DND-41 (cell line): ENCODE measurements at regions not wholly inside any gene's neighbourhood (a gene's known extent, or its start where the extent isn't known, plus 50 kb on each side); places are given as distances from the start of the nearest gene placed in this dataset.
A peak's percentile ranks its signal among the peaks of the same experiment; 100 is the strongest.
"Not testable (repeated sequence)": the region's sequence is repeated elsewhere in the genome, so short reads cannot be mapped to it uniquely, and the experiment has no call there.

Experiments
- ATAC-seq: fragments of 200-7000 bp; cut with Tn5 transposase; 3 replicates; pipeline ENCODE4 v1.9.1; 2021; ENCODE audit warnings: low read depth; ENCODE audit not compliant: insufficient read depth
- DNase-seq: peaks from one replicate; pipeline ENCODE4 v3.0.0-alpha.2; 2020
- H2AFZ ChIP-seq: 2 replicates; pipeline ENCODE4 v1.6.0; 2012; ENCODE audit warnings: low read depth, low read length
- H3K27ac ChIP-seq: 2 replicates; pipeline ENCODE4 v1.5.1; 2012; ENCODE audit warnings: low read length, inconsistent platforms
- H3K27me3 ChIP-seq: fragments of 200-600 bp; sonication (generic); 2 replicates; pipeline ENCODE4 v1.6.0; 2012; ENCODE audit warnings: low read length, mild to moderate bottlenecking, inconsistent platforms; ENCODE audit not compliant: insufficient read depth, poor library complexity
- H3K36me3 ChIP-seq: 2 replicates; pipeline ENCODE4 v1.5.1; 2012; ENCODE audit warnings: low read length, inconsistent platforms; ENCODE audit not compliant: insufficient read depth
- H3K4me1 ChIP-seq: 2 replicates; pipeline ENCODE4 v1.5.1; 2012; ENCODE audit warnings: mild to moderate bottlenecking, low read length; ENCODE audit not compliant: insufficient read depth
- H3K4me2 ChIP-seq: 2 replicates; pipeline ENCODE4 v1.6.0; 2012; ENCODE audit warnings: mild to moderate bottlenecking, moderate library complexity, low read length, inconsistent platforms; ENCODE audit not compliant: insufficient read depth
- H3K4me3 ChIP-seq, 2 experiments: fragments of 200-600 bp in 1 of 2; shearing (Covaris generic) in 1 of 2; 2 replicates each; pipeline ENCODE4 v1.5.1; 2012 to 2016; ENCODE audit warnings: inconsistent platforms in 2 of 2, low read length in 2 of 2, mild to moderate bottlenecking in 2 of 2, low read depth in 1 of 2, moderate library complexity in 1 of 2
- H3K79me2 ChIP-seq: 2 replicates; pipeline ENCODE4 v1.6.0; 2012; ENCODE audit warnings: low read length, inconsistent platforms; ENCODE audit not compliant: insufficient read depth
- H3K9ac ChIP-seq: 2 replicates; pipeline ENCODE4 v1.6.0; 2012; ENCODE audit warnings: low read depth, mild to moderate bottlenecking, inconsistent platforms, low read length, moderate library complexity
- H3K9me3 ChIP-seq: 2 replicates; pipeline ENCODE4 v1.5.1; 2012; ENCODE audit warnings: low read length, moderate library complexity, mild to moderate bottlenecking, inconsistent platforms; ENCODE audit not compliant: insufficient read depth, severe bottlenecking
- H4K20me1 ChIP-seq: 2 replicates; pipeline ENCODE4 v1.6.0; 2012; ENCODE audit warnings: low read length; ENCODE audit not compliant: insufficient read depth
- CTCF ChIP-seq: IDR thresholded peaks from 2 replicates; pipeline ENCODE4 v1.5.1; 2012; ENCODE audit warnings: borderline replicate concordance, low read length, moderate library complexity, mild to moderate bottlenecking; ENCODE audit not compliant: poor library complexity, severe bottlenecking; ENCODE audit errors: extremely low read depth
- EZH2 ChIP-seq: IDR thresholded peaks from 3 replicates; pipeline ENCODE4 v1.6.1; 2012; ENCODE audit warnings: borderline replicate concordance, low read depth, mild to moderate bottlenecking, moderate library complexity, low read length, inconsistent platforms; ENCODE audit not compliant: severe bottlenecking

- Histone ChIP-seq H3K27ac (no peak overlapping the region), H3K4me3 (no peak overlapping the region), H3K4me1 (no peaks in the 10 kb centered on the region), H3K9ac (no peak overlapping the region), H3K27me3 (no peaks in the 10 kb centered on the region), H2AFZ (no peak overlapping the region), H3K79me2 (no peaks in the 10 kb centered on the region), H3K9me3 (peaks cover 15% of the 10 kb centered on the region), H3K4me2 (no peak overlapping the region), H3K36me3 (no peaks in the 10 kb centered on the region), H4K20me1 (no peaks in the 10 kb centered on the region)
- TF ChIP-seq CTCF = peak; percentile 78
- TF ChIP-seq EZH2 = no peak
- peak; percentile 70; the same call in 2 of the 3 replicates for ATAC-seq
- DNase-seq = peak; percentile 45
Measured at GRCh38 chr1:172727956-172728603, 69.2 kb downstream of the FASLG start.

- not testable (repeated sequence) for H3K4me2 ChIP-seq, H3K4me3 ChIP-seq, H2AFZ ChIP-seq, H3K36me3 ChIP-seq, H3K27ac ChIP-seq, H3K4me1 ChIP-seq, H4K20me1 ChIP-seq, H3K79me2 ChIP-seq, H3K9ac ChIP-seq, ATAC-seq, DNase-seq, H3K27me3 ChIP-seq
- H3K9me3 ChIP-seq = peaks cover 15% of the 10 kb centered on the region
Measured at GRCh38 chr1:172728705-172729104, 69.8 kb downstream of the FASLG start.

GRCh38 chr1:172732427-172732826 is 73.5 kb downstream of the FASLG start:
- no peak overlapping the region for H3K4me2 ChIP-seq
- TF ChIP-seq CTCF = no peak
- TF ChIP-seq EZH2 = no peak
- peaks cover 15% of the 10 kb centered on the region for H3K9me3 ChIP-seq
- no peak overlapping the region for H3K9ac ChIP-seq
- H3K4me3 ChIP-seq = no peak overlapping the region
- H3K4me1 ChIP-seq = no peaks in the 10 kb centered on the region
- no peaks in the 10 kb centered on the region for H3K36me3 ChIP-seq
- ATAC-seq (no peak), DNase-seq (no peak)
- no peak overlapping the region for H3K27ac ChIP-seq
- no peaks in the 10 kb centered on the region for H3K27me3 ChIP-seq
- no peaks in the 10 kb centered on the region for H4K20me1 ChIP-seq
- H2AFZ ChIP-seq = no peak overlapping the region
- H3K79me2 ChIP-seq = no peaks in the 10 kb centered on the region

GRCh38 chr1:172733815-172734214 is 74.9 kb downstream of the FASLG start:
- TF ChIP-seq CTCF (no peak), EZH2 (no peak)
- ATAC-seq (no peak), DNase-seq (no peak)
- peaks cover 6% of the 10 kb centered on the region for H3K9me3 ChIP-seq
- H3K79me2 ChIP-seq = no peaks in the 10 kb centered on the region
- H3K27ac ChIP-seq = no peak overlapping the region
- H3K27me3 ChIP-seq = no peaks in the 10 kb centered on the region
- H3K4me3 ChIP-seq = no peak overlapping the region
- no peak overlapping the region for H3K4me2 ChIP-seq
- H2AFZ ChIP-seq = no peak overlapping the region
- no peaks in the 10 kb centered on the region for H3K36me3 ChIP-seq
- H3K4me1 ChIP-seq = no peaks in the 10 kb centered on the region
- H4K20me1 ChIP-seq = no peaks in the 10 kb centered on the region
- H3K9ac ChIP-seq = no peak overlapping the region
